IMR-90 (cell line): ENCODE measurements at regions not wholly inside any gene's neighbourhood (a gene's known extent, or its start where the extent isn't known, plus 50 kb on each side); places are given as distances from the start of the nearest gene placed in this dataset.

Source experiments
- ATAC-seq: fragments of 200-7000 bp; cut with Tn5 transposase; 2 replicates; pipeline ENCODE4 v1.9.1; 2020; ENCODE audit warnings: low read depth, mild to moderate bottlenecking, moderate library complexity
- BruUV-seq: library from RNA; stranded (reverse); fragments of 400-500 nt; replicated peaks from 2 replicates; lab custom pipeline; 2021; lab: Mats Ljungman, UMichigan
- CTCF ChIA-PET: fragments of 300-600 bp; formaldehyde crosslinking; extraction: SDS; loops from one replicate; lab custom pipeline; 2021; ENCODE audit warnings: antibody characterized with exemption; lab: Yijun Ruan, JAX
- POLR2A ChIA-PET: fragments of 300-600 bp; sonication (Branson Sonifier 250); formaldehyde crosslinking; loops from one replicate; lab custom pipeline; 2022; ENCODE audit warnings: antibody characterized with exemption; ENCODE audit not compliant: unreplicated experiment; lab: Charles Lee
- DNase-seq: peaks from one replicate; pipeline ENCODE4 v3.0.0; 2013
- H2AFZ ChIP-seq: replicated peaks from 2 replicates; pipeline ENCODE3; 2013; ENCODE audit warnings: low read length, mild to moderate bottlenecking; ENCODE audit not compliant: poor library complexity
- H2AK5ac ChIP-seq: 2 replicates; pipeline ENCODE4 v1.6.1; 2013; ENCODE audit warnings: low read depth, low read length, inconsistent platforms
- H2AK9ac ChIP-seq: replicated peaks from 2 replicates; pipeline ENCODE3; 2013; ENCODE audit warnings: mild to moderate bottlenecking, low read depth, low read length, moderate library complexity; ENCODE audit not compliant: poor library complexity
- H2BK120ac ChIP-seq: 2 replicates; pipeline ENCODE4 v1.6.1; 2013; ENCODE audit warnings: low read depth, low read length, inconsistent platforms
- H2BK15ac ChIP-seq: 3 replicates; pipeline ENCODE4 v1.6.1; 2013; ENCODE audit warnings: low read depth, low read length, inconsistent platforms
- H2BK20ac ChIP-seq: 2 replicates; pipeline ENCODE4 v1.6.1; 2013; ENCODE audit warnings: low read depth, mild to moderate bottlenecking, inconsistent platforms, low read length, moderate library complexity
- H2BK5ac ChIP-seq: 2 replicates; pipeline ENCODE4 v1.6.1; 2013; ENCODE audit warnings: mild to moderate bottlenecking, low read depth, low read length, inconsistent platforms; ENCODE audit not compliant: poor library complexity, severe bottlenecking
- H3K14ac ChIP-seq: replicated peaks from 2 replicates; pipeline ENCODE4 v1.6.1; 2013; ENCODE audit warnings: low read depth, low read length, inconsistent platforms
- H3K18ac ChIP-seq: 2 replicates; pipeline ENCODE4 v1.6.1; 2013; ENCODE audit warnings: low read depth, low read length, control low read depth
- H3K23ac ChIP-seq: 2 replicates; pipeline ENCODE4 v1.6.1; 2013; ENCODE audit warnings: low read depth, low read length, inconsistent platforms
- H3K27ac ChIP-seq: 2 replicates; pipeline ENCODE4 v1.5.1; 2013; ENCODE audit warnings: mild to moderate bottlenecking, control low read depth, low read length; ENCODE audit not compliant: insufficient read depth
- H3K27me3 ChIP-seq: 2 replicates; pipeline ENCODE4 v1.6.1; 2013; ENCODE audit warnings: low read length; ENCODE audit not compliant: control insufficient read depth, insufficient read depth
- H3K36me3 ChIP-seq: 2 replicates; pipeline ENCODE4 v1.6.1; 2013; ENCODE audit warnings: low read length, mixed read lengths; ENCODE audit not compliant: control insufficient read depth, insufficient read depth
- H3K4ac ChIP-seq: 2 replicates; pipeline ENCODE4 v1.6.1; 2013; ENCODE audit warnings: low read depth, low read length, inconsistent platforms
- H3K4me1 ChIP-seq: 2 replicates; pipeline ENCODE4 v1.6.1; 2013; ENCODE audit warnings: low read length, mixed read lengths; ENCODE audit not compliant: control insufficient read depth, insufficient read depth
- H3K4me2 ChIP-seq: 2 replicates; pipeline ENCODE4 v1.6.1; 2013; ENCODE audit warnings: low read depth, mild to moderate bottlenecking, control low read depth, low read length, moderate library complexity
- H3K4me3 ChIP-seq: 2 replicates; pipeline ENCODE4 v1.5.1; 2013; ENCODE audit warnings: low read depth, mild to moderate bottlenecking, control low read depth, low read length, moderate library complexity; ENCODE audit not compliant: insufficient read depth
- H3K56ac ChIP-seq: 2 replicates; pipeline ENCODE4 v1.6.1; 2013; ENCODE audit warnings: low read length, inconsistent platforms; ENCODE audit not compliant: insufficient read depth; ENCODE audit errors: extremely low read depth
- H3K79me1 ChIP-seq, 2 experiments: 2 replicates each; pipeline ENCODE4 v1.6.1; 2013; ENCODE audit warnings: low read length in 2 of 2, inconsistent platforms in 1 of 2, low read depth in 1 of 2
- H3K9ac ChIP-seq: 2 replicates; pipeline ENCODE4 v1.6.1; 2013; ENCODE audit warnings: low read depth, low read length, control low read depth
- H3K9me1 ChIP-seq: 2 replicates; pipeline ENCODE4 v1.6.1; 2013; ENCODE audit warnings: low read length, inconsistent platforms; ENCODE audit not compliant: insufficient read depth
- H3K9me3 ChIP-seq: 2 replicates; pipeline ENCODE4 v1.6.1; 2013; ENCODE audit warnings: low read length; ENCODE audit not compliant: control insufficient read depth, insufficient read depth
- H4K20me1 ChIP-seq: 2 replicates; pipeline ENCODE4 v1.6.1; 2013; ENCODE audit warnings: low read length, inconsistent platforms; ENCODE audit not compliant: insufficient read depth
- H4K5ac ChIP-seq: 2 replicates; pipeline ENCODE4 v1.6.1; 2013; ENCODE audit warnings: mild to moderate bottlenecking, low read depth, low read length, control low read depth
- H4K8ac ChIP-seq, 2 experiments: 2 replicates each; pipeline ENCODE4 v1.6.1; 2013; ENCODE audit warnings: low read depth in 2 of 2, low read length in 2 of 2, control low read depth in 1 of 2, inconsistent platforms in 1 of 2
- H4K91ac ChIP-seq: 2 replicates; pipeline ENCODE4 v1.6.1; 2013; ENCODE audit warnings: low read depth, low read length, inconsistent platforms; ENCODE audit not compliant: insufficient read depth
- BHLHE40 ChIP-seq: fragments of 150-350 bp; IDR thresholded peaks from 2 replicates; pipeline ENCODE4 v1.6.1; 2016; ENCODE audit warnings: mild to moderate bottlenecking, low read depth, low read length
- CHD1 ChIP-seq: IDR thresholded peaks from 2 replicates; pipeline ENCODE4 v1.6.1; 2012; ENCODE audit warnings: low read depth, low read length, improper control_type of control experiment
- CTCF ChIP-seq: conservative IDR thresholded peaks from 2 replicates; pipeline ENCODE4 v1.5.1; 2012; ENCODE audit warnings: mild to moderate bottlenecking, low read depth, low read length, improper control_type of control experiment
- ELK1 ChIP-seq: fragments of 150-350 bp; IDR thresholded peaks from 2 replicates; pipeline ENCODE4 v1.6.1; 2016; ENCODE audit warnings: low read depth, mild to moderate bottlenecking, low read length, moderate library complexity, borderline replicate concordance
- FOS ChIP-seq: fragments of 150-350 bp; IDR thresholded peaks from 2 replicates; pipeline ENCODE4 v1.6.1; 2016; ENCODE audit warnings: low read depth, low read length
- MAFK ChIP-seq: IDR thresholded peaks from 2 replicates; pipeline ENCODE4 v1.6.1; 2012; ENCODE audit warnings: low read depth, low read length, improper control_type of control experiment
- MXI1 ChIP-seq: IDR thresholded peaks from 2 replicates; pipeline ENCODE4 v1.6.1; 2012; ENCODE audit warnings: low read depth, mild to moderate bottlenecking, low read length, moderate library complexity, borderline replicate concordance
- POLR2A ChIP-seq: IDR thresholded peaks from 2 replicates; pipeline ENCODE4 v1.6.1; 2012; ENCODE audit warnings: mild to moderate bottlenecking, low read depth, low read length
- RAD21 ChIP-seq: IDR thresholded peaks from 2 replicates; pipeline ENCODE4 v1.6.1; 2012; ENCODE audit warnings: low read length, improper control_type of control experiment
- RCOR1 ChIP-seq: IDR thresholded peaks from 2 replicates; pipeline ENCODE4 v1.6.1; 2012; ENCODE audit warnings: mild to moderate bottlenecking, low read length, improper control_type of control experiment; ENCODE audit not compliant: insufficient replicate concordance
- SMC3 ChIP-seq: fragments of 150-350 bp; IDR thresholded peaks from 2 replicates; pipeline ENCODE4 v1.6.1; 2016; ENCODE audit warnings: low read depth, mild to moderate bottlenecking, antibody characterized with exemption, low read length, moderate library complexity
- USF2 ChIP-seq: fragments of 150-350 bp; IDR thresholded peaks from 2 replicates; pipeline ENCODE4 v1.6.1; 2017; ENCODE audit warnings: mild to moderate bottlenecking, antibody characterized with exemption, low read length, low read depth
- WGBS, 2 experiments: methylation state at CpG; one replicate each; pipeline versions ENCODE4 v1.1.5 to v1.1.7; 2013; ENCODE audit warnings: missing lambda C conversion rate in 2 of 2; ENCODE audit not compliant: insufficient read length in 1 of 2; ENCODE audit errors: extremely low coverage in 2 of 2; 5-methylcytosine and 5-hydroxymethylcytosine counted together
- dilution Hi-C: fragments of 300-500 bp; cut with HindIII; formaldehyde crosslinking; loops from one replicate; pipeline ENCODE4 v1.14.3; 2018; ENCODE audit warnings: low sequenced_read_pairs; ENCODE audit not compliant: unreplicated experiment
- in situ Hi-C: fragments of 300-500 bp; cut with MboI; formaldehyde crosslinking; loops from 3 replicates; pipeline ENCODE4 v1.14.3; 2019; ENCODE audit warnings: low sequenced_read_pairs, inconsistent platforms, mixed read lengths
- intact Hi-C: fragments of 100-400 bp; cut with micrococcal nuclease; formaldehyde crosslinking; loops from 2 replicates; pipeline ENCODE4 v1.10.0; 2022

GRCh38 chr7:26038201-26038990 lies 113.6 kb upstream of the NFE2L3 start:
- ATAC-seq = no peak
- POLR2A ChIA-PET = no interaction called here

More at GRCh38 chr7:26038201-26038990, 113.6 kb upstream of the NFE2L3 start:
- Histone ChIP-seq H3K4ac (no peak overlapping the region), H4K91ac (no peak overlapping the region), H2BK20ac (no peak overlapping the region), H2AK5ac (no peak overlapping the region), H3K14ac (no peak overlapping the region), H2BK5ac (no peak overlapping the region), H3K9ac (no peak overlapping the region), H2BK120ac (no peak overlapping the region), H3K4me3 (no peak overlapping the region), H3K56ac (no peak overlapping the region), H4K8ac (no peak overlapping the region), H2AK9ac (no peak overlapping the region), H2BK15ac (no peak overlapping the region), H3K9me3 (no peaks in the 10 kb centered on the region), H3K36me3 (no peaks in the 10 kb centered on the region), H3K4me2 (no peak overlapping the region), H3K18ac (no peak overlapping the region), H4K20me1 (no peaks in the 10 kb centered on the region), H2AFZ (no peak overlapping the region), H3K79me1 (no peaks in the 10 kb centered on the region), H3K27ac (no peak overlapping the region), H3K9me1 (no peaks in the 10 kb centered on the region), H3K27me3 (no peaks in the 10 kb centered on the region), H3K4me1 (no peaks in the 10 kb centered on the region), H4K5ac (no peak overlapping the region), H3K23ac (no peak overlapping the region)
- TF ChIP-seq FOS (no peak), MXI1 (no peak), ELK1 (no peak), MAFK (no peak), BHLHE40 (no peak), CHD1 (no peak), POLR2A (no peak), SMC3 (no peak), USF2 (no peak), CTCF (no peak), RAD21 (no peak), RCOR1 (no peak)
- WGBS, 2 experiments = 0% methylated on average over 4 of the region's 9 CpGs; no CpG with 5 or more reads in 1 of the 2 experiments
- dilution Hi-C loops = no loop called here
- no TSS peak for BruUV-seq
- no peak for DNase-seq
- intact Hi-C loops = no loop called here
- CTCF ChIA-PET = interaction anchor here (0.5 kb wide), 1 partner anchor 885 kb away, joined by 3 read pairs; no protein-coding TSS in a partner anchor
- in situ Hi-C loops = no loop called here
